NCI-H2227 (cell line): ENCODE measurements at regions not wholly inside any gene's neighbourhood (a gene's known extent, or its start where the extent isn't known, plus 50 kb on each side); places are given as distances from the start of the nearest gene placed in this dataset.
"Not testable (repeated sequence)": the region's sequence is repeated elsewhere in the genome, so short reads cannot be mapped to it uniquely, and the experiment has no call there.

Experiments used
- DNase-seq: peaks from one replicate; lab custom pipeline; 2025; ENCODE audit not compliant: unreplicated experiment; lab: John Stamatoyannopoulos, UW

DNA sequence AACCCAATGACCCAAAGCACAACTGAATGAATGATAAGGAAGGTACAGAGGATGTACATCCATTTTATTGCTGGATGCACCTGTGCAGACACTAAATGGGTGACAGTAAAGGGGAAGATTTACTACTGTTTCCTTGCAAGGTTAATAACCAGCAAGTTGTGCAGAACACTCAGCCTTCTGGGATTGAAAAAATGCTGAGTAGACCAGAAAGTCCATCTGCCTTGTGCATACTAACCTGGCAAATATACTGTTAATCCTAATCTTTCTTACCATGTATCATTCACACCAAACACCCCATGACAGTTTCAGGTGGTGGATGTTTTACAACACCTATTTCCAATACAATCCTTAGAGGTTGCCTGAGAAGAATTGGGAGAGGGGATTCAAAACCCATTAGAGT is 814.1 kb upstream of the NRXN1 start:
- no peak for DNase-seq

DNA sequence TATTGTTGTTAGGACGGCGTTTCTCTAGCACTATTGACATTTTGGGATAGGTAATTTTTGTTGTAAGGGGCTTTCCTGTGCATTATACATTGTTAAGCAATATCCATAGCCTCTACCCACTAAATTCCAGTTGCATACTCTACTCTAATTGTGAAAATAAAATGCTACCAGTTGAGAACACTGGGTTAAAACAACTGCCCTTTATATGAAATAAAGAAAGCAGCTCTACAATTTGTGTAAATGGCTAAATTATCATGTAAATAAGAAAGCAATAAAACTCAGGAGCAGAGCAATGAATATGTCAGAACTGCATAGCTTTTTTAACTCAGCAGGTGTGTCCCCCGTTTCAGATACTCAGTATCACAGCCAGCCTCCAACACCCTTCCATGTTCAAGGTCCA is 812.7 kb upstream of the NRXN1 start:
- no peak for DNase-seq

DNA sequence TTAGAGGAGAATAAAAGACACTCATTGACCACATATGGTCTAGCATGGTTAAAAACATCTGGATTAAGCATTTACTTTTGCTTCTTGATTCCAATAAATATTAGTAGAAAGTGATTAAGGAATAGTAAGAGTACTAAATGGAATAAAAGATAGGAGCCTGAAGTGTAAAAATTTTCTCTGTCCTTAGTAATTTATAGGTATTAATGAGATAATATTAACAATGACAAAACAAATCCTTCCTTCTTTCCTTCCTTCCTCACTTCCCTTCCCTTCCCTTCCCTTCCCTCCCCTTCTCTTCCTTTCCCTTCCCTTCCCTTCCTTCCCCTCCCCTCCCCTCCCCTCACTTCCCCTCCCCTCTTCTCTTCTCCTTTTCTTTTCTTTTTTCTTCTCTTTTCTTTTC is 797.5 kb upstream of the NRXN1 start:
- DNase-seq: no peak

DNA sequence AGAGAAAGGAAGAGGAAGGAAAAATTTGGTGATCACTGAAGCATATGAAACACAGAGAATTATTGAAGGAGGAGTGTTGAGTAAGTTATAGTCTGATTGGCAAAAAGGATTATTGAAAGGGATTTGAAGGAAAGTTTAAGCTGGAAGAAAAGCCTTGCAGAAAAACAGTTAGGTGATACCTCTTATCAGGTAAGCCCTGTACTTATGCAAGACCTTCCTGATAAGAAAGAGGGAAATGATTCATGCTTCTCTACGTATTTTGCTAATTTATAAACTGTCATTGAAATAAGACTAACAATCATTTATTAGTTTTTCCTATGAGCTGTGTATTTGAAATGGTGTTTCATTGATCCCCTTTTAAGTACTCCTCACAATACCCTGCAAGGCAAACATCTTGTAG is 793.9 kb upstream of the NRXN1 start:
- DNase-seq: no peak

DNA sequence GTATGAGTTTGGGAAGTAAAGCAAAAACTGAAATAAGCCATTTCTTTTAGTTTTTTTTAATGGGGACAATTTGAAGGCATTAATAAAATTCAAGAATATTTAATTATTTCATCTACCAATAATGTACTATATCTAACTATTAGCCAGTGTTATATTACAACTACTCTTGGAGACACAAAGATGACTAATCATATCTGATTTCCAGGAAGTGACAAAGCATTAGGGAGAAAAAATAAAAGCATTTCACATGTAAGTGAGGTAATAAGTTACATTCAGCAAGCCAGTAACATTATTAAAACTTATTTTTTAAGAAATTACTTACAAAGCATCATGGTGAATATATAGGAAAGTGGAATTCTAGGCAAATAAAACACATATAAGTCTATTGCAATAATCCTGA is 781.3 kb upstream of the NRXN1 start:
- DNase-seq: no peak

DNA sequence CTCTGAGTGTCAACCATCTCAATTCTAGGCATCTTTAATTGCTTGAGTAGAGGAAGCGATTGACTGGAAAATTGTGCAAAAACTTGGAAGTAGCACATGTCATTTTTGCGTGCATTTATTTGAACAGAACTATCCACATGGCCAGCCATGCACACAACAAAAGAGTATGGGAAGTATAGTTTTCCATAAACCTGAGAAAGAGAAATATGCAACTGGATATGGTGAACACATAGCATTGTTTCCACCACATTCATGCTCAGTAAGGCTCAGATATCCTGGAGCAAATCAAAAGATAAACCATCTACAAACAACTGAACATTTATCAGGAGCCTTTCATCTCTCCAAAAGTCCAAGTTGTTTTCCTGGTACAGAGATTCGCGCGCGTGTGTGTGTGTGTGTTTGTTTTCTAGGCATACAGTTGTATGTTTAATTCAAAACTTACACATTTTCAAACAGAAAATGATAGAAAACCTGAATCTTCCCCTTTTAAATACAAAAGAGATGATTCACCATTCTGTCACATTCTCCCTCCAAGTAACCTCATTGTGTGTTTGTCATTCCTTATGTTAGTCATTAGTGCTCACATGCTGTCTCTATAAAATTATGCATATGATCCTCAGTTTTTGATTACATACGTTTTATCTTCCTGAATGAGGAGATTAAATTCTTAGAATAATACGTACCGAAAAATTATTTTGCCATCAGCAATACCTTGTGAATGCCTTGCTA is 780.4 kb upstream of the NRXN1 start:
- no peak for DNase-seq

DNA sequence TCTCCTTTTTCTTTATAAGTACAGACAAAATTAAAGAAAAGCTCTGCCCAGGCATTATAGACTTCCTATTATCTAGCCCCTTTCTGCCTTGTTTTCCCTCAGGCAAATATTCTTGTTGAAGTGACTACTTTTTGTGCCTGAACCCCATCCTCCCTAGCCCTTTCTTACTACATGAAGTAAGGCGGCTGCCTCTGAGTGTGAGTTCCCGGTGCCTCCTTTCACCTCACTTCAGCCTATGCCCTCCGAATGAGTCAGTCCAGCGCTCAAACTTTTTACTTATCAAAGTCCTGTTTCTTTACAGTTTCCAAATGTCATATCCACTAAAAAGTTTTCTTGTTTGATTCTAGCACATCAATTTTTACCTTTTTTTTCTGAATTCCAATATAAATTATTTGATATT is 778.3 kb upstream of the NRXN1 start:
- no peak for DNase-seq

DNA sequence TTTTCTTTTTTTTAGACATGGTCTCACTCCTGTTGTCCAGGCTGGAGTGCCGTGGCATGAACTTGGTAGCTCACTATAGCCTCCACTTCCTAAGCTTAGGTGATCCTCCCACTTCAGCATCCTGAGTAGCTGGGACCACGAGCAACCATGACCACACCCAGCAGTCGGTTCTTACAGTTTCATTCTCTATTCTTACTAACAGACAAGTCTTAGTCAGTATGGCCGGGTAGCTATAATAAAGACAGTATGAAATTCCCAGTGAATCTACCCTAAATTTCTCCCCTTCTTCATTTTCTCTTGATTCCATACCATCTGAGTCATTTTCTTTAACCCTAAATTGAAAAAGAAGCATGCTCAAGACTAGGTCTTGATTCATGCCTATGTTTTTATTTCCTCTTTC is 775.3 kb upstream of the NRXN1 start:
- DNase-seq: no peak

DNA sequence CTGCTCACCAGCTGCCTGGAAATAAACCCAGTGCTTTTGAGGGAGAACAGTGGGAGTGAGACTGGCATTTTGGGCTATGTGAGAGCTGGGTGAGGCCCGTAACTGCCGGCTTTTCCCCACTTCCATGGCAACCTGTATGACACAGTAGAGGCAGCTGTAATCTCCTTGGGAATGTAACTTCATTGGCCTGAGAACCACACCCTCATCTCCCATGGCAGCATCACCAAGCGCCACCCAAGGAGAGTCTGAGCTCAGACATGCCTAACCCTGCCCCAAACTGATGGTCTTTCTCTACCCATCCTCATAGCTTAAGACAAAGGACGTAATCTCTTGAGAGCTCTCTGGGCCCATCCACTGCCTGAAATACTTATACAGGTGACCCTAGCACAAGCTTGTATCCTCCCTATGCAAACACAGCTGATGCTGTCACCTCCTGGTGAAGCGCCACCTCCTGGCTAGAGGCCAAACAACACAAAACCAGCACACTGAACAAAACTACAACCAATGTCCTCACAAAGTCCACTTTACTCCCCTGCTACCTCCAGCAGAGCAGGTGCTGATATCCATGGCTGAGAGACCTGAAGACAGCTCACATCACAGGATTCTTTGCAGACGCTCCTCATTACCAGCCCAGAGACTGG is 763.4 kb upstream of the NRXN1 start:
- peak; percentile 4 for DNase-seq

DNA sequence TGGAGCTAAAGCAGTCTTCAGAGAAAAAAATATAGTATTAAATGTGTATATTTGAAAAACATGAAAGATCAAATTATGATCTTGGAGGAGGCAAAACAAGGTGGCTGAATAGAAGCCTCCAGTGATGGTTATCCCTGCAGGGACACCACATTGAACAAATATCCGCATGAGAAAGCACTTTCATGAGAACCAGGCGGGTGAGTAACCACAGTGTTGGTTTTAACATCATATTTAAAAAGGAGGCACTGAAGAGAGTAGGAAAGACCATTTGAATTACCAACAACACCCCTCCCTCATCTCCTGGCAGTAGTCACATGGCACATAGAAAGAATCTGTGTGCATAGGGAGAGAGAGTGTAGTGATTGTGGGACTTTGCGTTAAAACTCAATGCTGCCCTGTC is 759.6 kb upstream of the NRXN1 start:
- DNase-seq: no peak

DNA sequence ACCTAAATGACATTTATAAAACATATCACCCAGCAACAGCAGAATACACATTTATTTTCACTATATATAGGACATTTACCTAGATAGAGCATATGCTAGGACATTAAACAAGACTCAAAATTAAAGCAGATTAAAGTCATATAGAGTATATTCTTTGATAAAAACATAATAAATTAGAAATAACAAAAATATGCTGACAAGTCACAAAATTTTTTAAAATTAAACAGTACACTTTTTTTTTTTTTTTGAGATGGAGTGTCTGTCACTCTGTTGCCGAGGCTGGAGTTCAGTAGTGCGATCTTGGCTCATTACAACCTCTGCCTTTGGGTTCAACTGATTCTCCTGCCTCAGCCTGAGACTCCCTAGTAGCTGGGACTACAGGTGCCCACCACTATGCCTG is 758.9 kb upstream of the NRXN1 start:
- no peak for DNase-seq

DNA sequence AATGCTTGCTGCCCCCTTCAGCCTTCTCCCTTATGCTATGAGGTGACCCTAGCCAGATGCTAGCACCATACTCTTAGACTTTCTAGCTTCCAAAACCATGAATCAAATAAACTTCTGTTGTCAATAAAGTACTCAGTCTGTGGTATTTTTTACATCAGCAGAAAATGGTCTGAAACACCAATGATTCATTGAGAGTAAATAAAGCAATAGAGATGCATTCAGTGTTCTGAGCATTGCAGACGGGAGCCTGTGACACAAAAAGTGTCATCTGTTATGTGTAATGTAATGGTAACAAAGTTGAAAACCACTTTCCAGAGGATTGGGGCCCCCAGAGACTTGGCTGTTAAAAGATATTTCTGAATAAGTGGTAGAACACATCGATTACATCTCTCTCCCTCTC is 758.0 kb upstream of the NRXN1 start:
- DNase-seq: no peak

DNA sequence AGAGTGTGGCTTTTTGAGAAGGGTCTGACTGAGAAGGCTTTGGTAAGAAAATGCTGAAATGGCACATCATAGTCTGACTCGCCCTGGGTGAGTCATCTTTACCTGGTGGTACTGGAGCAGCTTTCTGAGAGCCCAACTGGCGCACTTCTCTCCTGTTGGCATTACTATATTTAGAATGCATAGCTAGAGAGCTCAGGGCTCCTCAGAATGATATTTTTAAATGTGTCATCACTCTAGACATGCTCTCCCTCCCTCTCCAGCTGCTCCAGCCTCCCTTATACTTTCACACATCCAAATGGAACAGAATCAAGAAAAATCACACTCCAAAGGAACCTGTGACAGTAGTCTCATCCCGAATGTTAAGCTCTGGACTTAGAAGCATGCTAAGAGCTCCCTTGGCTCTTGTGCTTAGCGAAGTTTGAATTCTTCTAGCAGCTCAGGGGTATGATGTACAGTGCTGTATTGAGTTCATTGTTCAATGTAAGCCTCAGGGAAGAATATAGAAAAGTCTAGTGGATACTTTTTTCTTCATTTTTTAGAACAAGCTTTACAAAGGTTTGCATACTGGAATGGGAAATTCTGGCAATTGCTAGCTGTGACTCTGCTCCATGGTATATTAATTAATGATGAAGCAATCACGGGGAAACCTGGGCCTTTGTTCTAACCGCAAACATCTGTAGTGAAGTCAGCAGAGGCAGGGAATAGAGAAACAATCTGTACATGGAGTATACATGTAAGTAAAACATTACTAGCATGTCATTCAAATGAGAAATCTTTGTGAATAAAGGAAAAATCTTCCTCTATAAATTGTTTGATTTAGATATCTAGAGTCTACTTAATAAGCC is 751.2 kb upstream of the NRXN1 start:
- no peak for DNase-seq

DNA sequence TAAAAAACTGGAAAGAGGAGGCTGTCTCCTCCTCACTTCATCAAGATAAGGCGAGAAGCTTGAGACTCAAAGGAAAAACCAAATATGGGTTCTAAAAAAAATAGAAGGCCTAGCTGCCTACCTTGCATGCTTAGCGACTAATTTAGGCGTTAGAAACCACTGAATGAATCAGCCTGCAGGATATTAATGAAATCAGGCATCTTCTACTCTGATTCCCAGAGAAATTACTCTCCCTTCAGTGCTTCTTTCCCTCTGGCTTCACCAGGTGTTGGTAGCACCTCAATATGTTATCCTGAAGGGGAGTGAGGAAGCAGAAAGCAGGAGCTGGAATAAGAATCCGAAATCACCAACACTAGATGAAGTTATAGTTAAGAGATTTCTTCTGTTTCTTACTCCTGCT is 749.8 kb upstream of the NRXN1 start:
- no peak for DNase-seq

DNA sequence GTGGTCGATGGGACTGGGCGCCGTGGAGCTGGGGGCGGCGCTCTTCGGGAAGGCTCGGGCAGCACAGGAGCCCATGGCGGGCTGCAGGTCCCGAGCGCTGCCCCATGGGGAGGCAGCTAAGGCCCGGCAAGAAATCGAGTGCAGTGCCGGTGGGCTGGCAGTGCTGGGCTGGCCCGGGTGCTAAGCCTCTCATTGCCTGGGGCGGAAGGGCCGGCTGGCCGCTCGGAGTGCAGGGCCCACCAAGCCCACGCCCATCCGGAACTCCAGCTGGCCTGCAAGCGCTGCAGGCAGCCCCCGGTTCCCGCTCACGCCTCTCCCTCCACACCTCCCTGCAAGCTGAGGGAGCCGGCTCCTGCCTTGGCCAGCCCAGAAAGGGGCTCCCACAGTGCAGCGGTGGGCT is 748.4 kb upstream of the NRXN1 start:
- no peak for DNase-seq

DNA sequence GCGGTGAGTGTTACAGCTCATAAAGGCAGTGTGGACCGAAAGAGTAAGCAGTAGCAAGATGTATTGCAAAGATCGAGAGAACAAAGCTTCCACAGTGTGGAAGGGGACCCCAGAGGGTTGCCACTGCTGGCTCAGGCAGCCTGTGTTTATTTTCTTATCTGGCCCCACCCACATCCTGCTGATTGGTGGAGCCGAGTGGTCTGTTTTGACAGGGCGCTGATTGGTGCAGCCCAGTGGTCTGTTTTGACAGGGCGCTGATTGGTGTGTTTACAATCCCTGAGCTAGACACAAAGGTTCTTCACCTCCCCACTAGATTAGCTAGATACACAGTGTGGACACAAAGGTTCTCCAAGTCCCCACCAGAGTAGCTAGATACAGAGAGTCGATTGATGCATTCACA is 747.8 kb upstream of the NRXN1 start:
- DNase-seq: not testable (repeated sequence)

DNA sequence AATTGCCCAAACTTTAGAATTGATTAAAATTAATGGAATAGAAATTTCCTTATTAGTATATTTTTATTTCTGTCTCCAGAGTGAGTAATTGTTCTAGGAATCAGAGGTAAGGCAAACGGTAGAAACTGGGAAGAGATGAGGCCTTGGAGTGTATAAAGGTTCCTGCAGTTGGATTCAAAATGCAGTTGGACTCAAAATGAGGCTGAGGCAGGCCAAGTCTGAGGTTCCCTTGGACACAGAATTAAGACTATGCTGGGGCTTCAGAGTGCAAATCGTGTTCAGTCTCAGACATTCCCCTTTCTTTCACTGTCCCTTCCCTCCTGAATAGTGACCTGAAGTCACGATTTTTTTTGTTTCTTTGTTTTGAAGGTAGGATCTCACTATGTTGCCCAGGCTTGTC is 746.9 kb upstream of the NRXN1 start:
- no peak for DNase-seq

DNA sequence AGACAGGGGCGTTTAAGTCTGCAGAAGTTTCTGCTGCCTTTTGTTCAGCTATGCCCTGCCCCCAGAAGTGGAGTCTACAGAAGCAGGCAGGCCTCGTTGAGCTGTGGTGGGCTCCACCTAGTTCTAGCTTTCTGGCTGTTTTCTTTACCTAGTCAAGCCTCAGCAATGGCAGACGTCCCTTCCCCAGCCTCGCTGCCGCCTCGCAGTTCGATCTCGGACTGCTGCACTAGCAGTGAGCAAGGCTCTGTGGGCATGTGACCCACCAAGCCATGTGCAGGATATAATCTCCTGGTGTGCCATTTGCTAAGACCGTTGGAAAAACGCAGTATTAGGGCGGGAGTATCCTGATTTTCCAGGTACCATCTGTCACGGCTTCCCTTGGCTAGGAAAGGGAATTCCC is 742.7 kb upstream of the NRXN1 start:
- DNase-seq: not testable (repeated sequence)

DNA sequence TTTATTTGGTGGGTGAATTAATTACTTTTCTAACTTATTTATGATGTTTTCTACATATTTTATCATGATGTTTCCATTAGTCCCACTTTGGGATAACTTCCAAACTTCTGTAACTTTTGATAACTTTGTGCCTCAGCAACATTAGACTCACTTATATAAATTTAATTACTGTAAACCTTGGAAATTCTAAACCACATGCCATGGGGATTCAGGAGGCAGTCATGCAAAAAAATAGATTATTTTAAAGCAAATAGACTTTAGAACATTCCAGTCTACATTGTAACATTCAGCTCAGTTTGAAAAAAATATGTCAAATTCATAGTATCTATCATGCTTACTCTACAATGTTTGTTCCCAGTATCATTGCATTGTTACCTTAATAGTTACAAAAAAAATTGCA is 728.5 kb upstream of the NRXN1 start:
- no peak for DNase-seq

DNA sequence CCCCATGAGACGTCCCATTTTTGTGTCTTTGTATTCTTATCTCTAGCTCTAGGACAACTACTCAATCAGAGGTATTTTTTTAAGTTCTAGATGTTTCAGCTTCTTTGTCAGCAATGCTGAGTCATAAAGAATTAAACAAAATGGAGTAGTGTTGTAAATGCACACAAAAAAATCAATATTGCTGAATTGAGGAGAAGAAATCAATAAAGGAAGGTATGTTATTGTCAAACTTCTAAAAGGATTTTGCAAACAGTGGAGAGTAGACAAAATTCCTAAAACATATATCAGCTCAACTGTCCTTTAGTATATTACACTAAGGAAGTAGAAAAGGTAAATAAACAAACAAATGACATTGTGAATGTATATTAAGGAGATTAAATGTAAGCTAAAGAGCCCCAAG is 726.1 kb upstream of the NRXN1 start:
- no peak for DNase-seq

DNA sequence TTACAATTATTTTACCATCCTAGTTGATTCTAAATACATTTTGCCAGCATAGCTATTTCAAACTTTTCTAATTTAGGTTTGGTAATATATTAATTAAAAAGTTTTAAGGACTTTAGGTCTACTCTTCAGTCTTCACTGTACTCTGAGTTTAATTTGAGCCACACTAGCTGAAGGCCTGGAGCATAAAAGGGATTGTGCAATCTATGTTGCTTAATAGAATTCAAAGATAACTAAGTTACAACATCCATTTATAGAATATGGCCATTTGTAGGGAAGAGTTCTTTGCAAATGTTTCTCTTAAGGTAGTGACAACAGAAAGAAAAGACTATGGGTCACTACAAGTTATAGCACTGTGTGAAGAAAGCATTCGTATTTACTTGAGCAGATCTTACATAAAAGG is 702.2 kb upstream of the NRXN1 start:
- DNase-seq: no peak

DNA sequence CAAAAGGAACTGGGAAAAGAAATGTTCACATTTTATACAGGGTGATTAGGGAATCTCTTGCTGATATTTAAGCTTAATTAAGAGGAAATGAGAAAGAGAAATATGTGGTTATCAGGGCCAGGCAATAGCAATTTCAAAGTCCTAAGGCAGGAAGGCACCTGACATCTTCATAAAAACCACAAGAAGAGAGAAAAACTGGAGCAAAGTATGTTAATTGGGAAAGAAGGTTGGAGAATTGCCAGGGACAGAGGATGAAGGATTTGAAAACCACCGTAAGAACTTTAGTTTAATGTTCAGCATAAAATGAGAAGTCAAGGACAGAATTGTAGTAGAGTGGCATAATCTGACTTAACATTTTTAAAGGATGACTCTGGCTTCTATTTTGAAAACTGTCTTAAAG is 691.8 kb upstream of the NRXN1 start:
- DNase-seq: no peak
